Muscle of arm (tissue), 1 donor: ENCODE measurements at regions not wholly inside any gene's neighbourhood (a gene's known extent, or its start where the extent isn't known, plus 50 kb on each side); places are given as distances from the start of the nearest gene placed in this dataset.
"Not testable (repeated sequence)": the region's sequence is repeated elsewhere in the genome, so short reads cannot be mapped to it uniquely, and the experiment has no call there.

Experiments used
- DNase-seq: peaks from one replicate; pipeline ENCODE4 v3.0.0-alpha.2; 2013

- not testable (repeated sequence) for DNase-seq
Observed at GRCh38 chr3:59360312-59360711, 310.5 kb upstream of the CFAP20DC start.

- DNase-seq, result no peak
Observed at GRCh38 chr3:59341459-59341858, 291.6 kb upstream of the CFAP20DC start.

- no peak for DNase-seq
Observed at GRCh38 chr3:59339818-59340217, 290.0 kb upstream of the CFAP20DC start.

GRCh38 chr3:59338934-59339333 lies 289.1 kb upstream of the CFAP20DC start:
- no peak for DNase-seq

GRCh38 chr3:59335338-59335737 lies 285.5 kb upstream of the CFAP20DC start:
- no peak for DNase-seq

- DNase-seq, result no peak
Observed at GRCh38 chr3:59334585-59334984, 284.8 kb upstream of the CFAP20DC start.

GRCh38 chr3:59327376-59327808 lies 277.6 kb upstream of the CFAP20DC start:
- no peak for DNase-seq

- no peak for DNase-seq
Observed at GRCh38 chr3:59326246-59327024, 276.6 kb upstream of the CFAP20DC start.

- DNase-seq, result no peak
Observed at GRCh38 chr3:59321881-59322540, 272.2 kb upstream of the CFAP20DC start.

GRCh38 chr3:59320080-59320479 lies 270.3 kb upstream of the CFAP20DC start:
- no peak for DNase-seq

- no peak for DNase-seq
Observed at GRCh38 chr3:59319442-59319841, 269.6 kb upstream of the CFAP20DC start.

- no peak for DNase-seq
Observed at GRCh38 chr3:59318881-59319280, 269.1 kb upstream of the CFAP20DC start.

- DNase-seq, result no peak
Observed at GRCh38 chr3:59317386-59317785, 267.6 kb upstream of the CFAP20DC start.

GRCh38 chr3:59316688-59317275 lies 267.0 kb upstream of the CFAP20DC start:
- DNase-seq, result no peak

- no peak for DNase-seq
Observed at GRCh38 chr3:59313365-59313764, 263.5 kb upstream of the CFAP20DC start.

GRCh38 chr3:59311231-59311630 lies 261.4 kb upstream of the CFAP20DC start:
- no peak for DNase-seq

GRCh38 chr3:59310736-59311135 lies 260.9 kb upstream of the CFAP20DC start:
- no peak for DNase-seq

- no peak for DNase-seq
Observed at GRCh38 chr3:59308684-59309083, 258.9 kb upstream of the CFAP20DC start.

- DNase-seq, result no peak
Observed at GRCh38 chr3:59308001-59308400, 258.2 kb upstream of the CFAP20DC start.

- DNase-seq, result no peak
Observed at GRCh38 chr3:59306436-59306835, 256.6 kb upstream of the CFAP20DC start.

- DNase-seq, result no peak
Observed at GRCh38 chr3:59304296-59304695, 254.5 kb upstream of the CFAP20DC start.

- DNase-seq, result no peak
Observed at GRCh38 chr3:59303452-59303851, 253.6 kb upstream of the CFAP20DC start.

- no peak for DNase-seq
Observed at GRCh38 chr3:59302442-59302841, 252.6 kb upstream of the CFAP20DC start.
